ENCODE measurements at regions not wholly inside any gene's neighbourhood (a gene's known extent, or its start where the extent isn't known, plus 50 kb on each side); places are given as distances from the start of the nearest gene placed in this dataset.
A peak's percentile ranks its signal among the peaks of the same experiment; 100 is the strongest.

GRCh38 chr2:4576075-4576474 lies 872.7 kb downstream of the DCDC2C start:
- DNase-seq (ENCODE audit: low read depth in 2 of 2): no peak

DNA sequence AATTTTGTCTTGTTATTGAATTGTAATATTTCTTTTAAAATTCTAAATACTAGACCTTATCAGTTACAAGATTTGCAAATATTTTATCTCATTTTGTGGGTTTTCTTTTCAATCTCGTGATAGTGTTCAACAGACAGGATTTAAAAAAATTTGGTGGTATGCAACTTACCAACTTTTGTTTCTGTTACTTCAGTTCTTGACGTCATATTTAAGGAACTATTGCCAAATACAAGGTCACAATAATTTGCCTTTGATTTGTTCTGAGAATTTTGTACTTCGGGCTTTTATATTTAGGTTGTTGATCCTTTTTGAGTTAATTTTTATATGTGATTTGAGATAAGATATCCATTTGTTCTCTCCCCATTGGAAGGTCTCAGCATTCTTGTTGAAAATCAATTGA lies 876.6 kb downstream of the DCDC2C start:
- DNase-seq (ENCODE audit: low read depth in 2 of 2): no peak

GRCh38 chr2:4585057-4585635 lies 881.8 kb downstream of the DCDC2C start:
- no peak for DNase-seq (ENCODE audit: low read depth in 2 of 2)

- DNase-seq (ENCODE audit: low read depth in 2 of 2): no peak
These were observed 885.2 kb downstream of the DCDC2C start for GRCh38 chr2:4588606-4589005.

DNA sequence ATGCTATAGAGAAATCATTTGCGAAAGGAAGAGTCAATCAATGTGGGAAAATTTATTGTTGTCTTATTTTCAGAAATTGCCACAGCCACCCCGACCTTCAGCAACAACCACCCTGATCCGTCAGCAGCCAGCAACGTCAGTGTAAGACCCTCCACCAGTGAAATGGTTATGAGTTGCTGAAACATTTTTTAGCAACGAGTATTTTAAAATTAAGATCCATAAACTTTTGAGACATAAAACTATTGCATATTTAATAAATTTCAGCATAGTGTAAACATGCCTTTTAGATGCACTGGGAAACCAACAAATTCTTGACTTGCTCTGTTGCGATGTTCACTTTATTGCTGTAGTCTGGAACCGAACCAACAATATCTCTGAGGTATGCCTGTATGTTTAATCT lies 887.9 kb downstream of the DCDC2C start:
- DNase-seq (ENCODE audit: low read depth in 2 of 2): no peak

DNA sequence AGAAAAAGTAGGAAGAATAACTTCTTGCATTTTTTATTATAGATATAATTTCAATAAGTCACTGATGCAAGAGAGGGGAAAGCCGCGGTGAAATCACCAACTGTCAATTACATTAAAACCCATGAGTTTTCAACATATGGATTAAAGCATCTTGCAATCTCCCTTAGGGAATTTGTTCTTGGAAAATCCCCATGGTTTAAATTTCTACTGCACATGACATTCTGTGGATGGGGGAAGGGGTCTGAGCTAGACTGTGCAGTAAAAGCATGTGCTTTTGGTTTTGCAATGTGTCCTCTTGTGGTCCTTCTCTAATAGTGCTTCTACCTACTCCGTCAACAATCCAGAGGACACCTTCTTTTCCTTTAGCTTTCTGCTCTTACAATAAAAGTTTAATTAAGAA lies 894.0 kb downstream of the DCDC2C start:
- no peak for DNase-seq (ENCODE audit: low read depth in 2 of 2)

- DNase-seq (ENCODE audit: low read depth in 2 of 2): no peak
These were observed 901.4 kb downstream of the DCDC2C start for GRCh38 chr2:4604767-4605166.

DNA sequence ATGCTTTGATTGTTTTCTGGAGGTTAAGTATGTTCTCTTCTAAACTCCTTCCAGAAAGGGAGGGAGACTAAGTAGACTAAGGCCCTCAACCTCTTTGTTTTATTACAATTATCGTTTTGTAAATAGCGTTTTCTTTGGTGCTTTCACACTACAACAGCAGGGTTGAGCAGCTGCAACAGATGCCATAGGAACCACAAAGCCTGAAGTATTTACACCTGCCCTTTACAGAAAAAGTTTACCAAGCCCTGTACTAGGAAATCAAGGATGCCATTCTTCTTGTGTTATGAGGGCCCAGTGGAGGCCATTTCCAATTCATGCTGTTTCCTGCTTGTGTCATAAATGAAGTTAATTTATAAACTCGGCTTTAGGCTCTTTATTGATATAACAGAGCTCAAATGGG lies 914.8 kb downstream of the DCDC2C start:
- no peak for DNase-seq (ENCODE audit: low read depth in 2 of 2)

DNA sequence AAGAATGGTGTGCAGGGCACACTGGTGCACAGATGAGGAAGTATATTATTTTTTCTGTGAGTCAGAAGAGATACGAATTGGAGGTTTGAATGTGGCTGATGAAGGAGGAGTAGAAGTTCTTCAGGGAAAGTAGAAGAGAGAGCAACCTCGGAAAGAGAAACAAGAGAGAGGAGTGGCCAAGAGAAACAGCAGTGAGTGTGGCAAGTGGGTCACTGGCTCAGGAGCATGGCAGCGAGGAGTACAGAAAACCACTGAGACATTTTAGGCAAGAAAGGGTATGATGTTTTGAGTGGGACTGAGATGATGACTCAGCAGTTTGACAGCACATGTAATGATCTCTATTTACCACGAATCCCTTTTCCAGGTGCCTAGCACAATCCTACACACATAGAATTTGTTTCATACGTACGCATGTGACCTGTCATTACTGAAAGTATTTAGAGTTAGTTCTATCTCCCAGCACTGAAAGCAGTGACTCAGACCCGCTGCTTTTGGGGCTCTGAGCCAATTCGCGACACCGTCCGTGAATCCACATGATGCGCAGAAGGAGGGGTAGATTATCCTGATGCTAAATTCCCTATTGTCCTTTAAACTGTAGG lies 915.4 kb downstream of the DCDC2C start:
- no peak for DNase-seq (ENCODE audit: low read depth in 2 of 2)

- no peak for DNase-seq (ENCODE audit: low read depth in 2 of 2)
These were observed 925.7 kb downstream of the DCDC2C start for GRCh38 chr2:4628998-4629501.

GRCh38 chr2:4635289-4635688 lies 931.9 kb downstream of the DCDC2C start:
- DNase-seq (ENCODE audit: low read depth in 2 of 2): no peak

DNA sequence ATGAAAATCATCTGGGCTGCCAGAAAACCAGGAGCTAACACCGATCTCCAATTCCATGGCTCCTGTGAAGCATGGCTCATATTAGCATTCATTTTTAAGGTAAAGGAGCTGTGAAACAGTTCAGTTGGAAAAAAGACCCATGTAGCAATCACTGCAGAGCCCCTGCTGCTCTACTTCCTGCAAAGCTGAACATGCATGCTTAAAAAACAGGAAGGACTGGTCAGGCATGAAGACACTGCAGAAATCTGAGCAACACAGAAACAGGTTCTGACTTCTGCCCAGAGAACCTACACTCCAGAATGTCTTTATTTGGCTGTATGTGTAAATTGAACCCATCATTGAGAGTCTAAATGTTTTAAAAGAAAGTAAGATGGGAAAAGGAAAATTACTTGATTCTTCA lies 950.6 kb downstream of the DCDC2C start:
- no peak for DNase-seq (ENCODE audit: low read depth in 2 of 2)

GRCh38 chr2:4656326-4656725 lies 953.0 kb downstream of the DCDC2C start:
- DNase-seq (ENCODE audit: low read depth in 2 of 2): no peak

DNA sequence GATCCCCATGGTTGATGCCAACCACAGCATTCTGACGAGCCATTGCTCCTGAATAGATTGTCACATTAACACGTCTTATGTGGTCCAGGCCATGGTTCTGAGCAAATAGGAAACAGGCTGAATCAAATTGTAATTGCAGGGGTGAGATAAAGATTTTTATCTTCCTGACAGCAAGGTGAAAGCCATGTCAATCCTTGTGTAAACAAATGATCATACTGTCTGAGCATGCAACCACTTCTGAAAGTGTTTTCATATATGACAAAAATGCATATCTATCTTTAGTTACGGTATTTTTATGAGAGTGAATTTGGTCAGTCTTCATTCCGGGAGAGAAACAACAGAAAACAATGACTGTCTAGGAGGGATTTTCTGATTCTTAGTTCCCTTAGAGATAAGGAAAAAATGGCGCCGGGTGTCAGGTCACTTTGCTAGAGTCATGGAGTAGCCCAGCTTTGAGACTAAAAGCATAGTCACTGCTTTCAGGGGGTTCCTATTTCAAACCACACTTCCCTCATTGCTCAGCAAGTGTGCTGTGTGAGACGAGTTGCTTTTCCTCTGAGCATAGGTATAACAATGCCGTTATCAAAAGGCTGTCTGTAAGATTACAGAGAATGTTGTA lies 958.9 kb downstream of the DCDC2C start:
- no peak for DNase-seq (ENCODE audit: low read depth in 2 of 2)

DNA sequence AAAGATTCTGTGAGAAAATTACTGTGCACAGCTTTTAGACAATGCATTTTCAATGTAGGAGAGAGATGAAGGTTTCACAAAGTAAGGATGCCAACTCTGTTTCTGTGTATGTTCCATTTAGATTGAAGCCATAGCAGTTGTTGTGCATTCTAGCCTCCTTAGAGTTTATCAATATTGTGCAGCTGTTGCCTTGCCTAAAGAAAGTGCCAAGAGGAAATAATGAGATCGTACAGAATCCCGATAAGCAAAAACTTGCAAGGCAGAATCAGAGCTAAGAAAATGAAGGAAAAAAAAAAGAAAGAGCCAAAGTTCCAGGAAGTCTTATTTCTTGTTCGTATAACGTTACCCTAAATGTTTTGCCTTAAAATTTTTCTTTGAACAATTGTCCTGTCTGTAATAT lies 965.0 kb downstream of the DCDC2C start:
- no peak for DNase-seq (ENCODE audit: low read depth in 2 of 2)

DNA sequence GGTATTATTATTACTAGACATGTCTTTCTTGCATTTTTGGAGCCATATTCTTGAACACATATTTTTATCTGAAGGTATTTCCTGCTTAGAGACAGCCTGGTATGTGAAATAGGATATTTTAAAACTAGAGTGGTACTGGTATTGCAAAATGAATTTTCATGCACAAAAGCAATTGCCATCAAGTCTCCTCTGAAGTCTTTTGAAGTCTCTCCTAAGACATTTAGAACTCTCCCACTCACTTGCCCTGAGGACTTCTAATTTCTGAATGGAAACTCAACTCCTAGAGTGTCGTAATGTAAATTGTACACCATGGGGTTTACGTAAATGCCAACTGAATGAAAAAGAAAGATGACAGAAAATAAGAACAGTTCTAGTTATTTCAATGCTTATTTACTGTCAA lies 967.0 kb downstream of the DCDC2C start:
- no peak for DNase-seq (ENCODE audit: low read depth in 2 of 2)

DNA sequence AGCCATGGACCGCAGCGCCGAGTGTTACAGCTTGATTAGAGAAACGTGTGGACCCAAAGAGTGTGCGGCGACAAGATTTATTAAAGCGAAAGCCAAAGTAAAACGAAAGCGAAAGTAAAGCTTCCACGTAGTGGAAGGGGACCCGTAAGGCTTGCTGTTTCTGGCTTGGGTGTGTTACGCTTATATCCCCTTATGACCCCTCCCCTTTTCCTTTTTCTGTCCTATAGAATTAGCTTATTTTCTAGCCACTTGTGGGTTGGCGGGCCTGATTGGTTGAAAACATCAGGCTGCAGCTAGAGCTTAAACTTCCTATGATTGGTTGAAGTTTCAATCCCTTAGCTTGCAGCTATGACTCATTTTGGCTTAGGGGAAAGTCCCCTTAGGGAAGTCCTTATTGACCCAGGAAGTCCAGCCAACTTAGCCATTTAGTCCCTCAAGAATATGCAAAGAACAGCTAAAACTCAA lies 969.7 kb downstream of the DCDC2C start:
- no peak for DNase-seq (ENCODE audit: low read depth in 2 of 2)

DNA sequence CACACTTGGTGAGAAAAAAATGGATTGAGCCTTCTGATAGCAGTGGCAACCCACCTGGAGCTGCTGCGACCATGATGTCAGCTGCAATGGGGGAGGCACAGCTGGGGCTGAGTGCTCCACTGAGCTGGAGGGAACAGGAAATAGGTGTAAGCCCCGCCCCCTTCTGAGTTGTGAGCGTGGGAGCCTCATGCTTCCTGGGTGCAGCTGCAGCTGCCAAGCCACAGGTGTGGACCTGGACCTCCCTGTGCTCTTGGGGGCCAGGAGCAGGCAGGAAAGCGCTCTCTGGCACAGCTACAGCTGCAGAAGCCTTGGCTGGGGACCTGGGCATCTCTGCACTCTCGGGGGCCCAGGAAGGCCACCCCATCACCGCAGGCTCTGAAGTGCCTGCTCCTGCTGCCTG lies 970.6 kb downstream of the DCDC2C start:
- peak in 1 of 2 donors; percentile 12 for DNase-seq (ENCODE audit: low read depth in 2 of 2)

- DNase-seq (ENCODE audit: low read depth in 2 of 2): no peak
These were observed 971.9 kb downstream of the DCDC2C start for GRCh38 chr2:4675295-4675694.

DNA sequence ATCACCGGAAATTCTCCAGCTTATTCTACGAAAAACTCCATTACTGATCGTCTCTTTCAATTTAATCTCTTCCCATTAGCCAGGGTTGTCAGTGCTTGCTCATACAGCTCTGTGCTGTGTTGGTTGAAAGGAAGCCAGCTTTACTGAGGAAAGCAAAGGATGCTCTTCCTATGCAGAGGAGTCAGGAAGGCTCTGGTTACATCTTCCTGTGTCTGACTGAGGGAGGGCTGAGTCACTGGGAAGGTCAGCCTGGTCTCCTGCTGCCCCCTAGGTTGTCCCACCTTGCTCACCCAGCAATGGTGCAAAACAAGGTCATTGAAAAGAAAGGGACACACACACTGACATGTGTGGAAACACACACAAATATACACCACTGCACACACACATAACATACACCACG lies 975.6 kb downstream of the DCDC2C start:
- DNase-seq (ENCODE audit: low read depth in 2 of 2): no peak

GRCh38 chr2:4679391-4679790 lies 976.0 kb downstream of the DCDC2C start:
- no peak for DNase-seq (ENCODE audit: low read depth in 2 of 2)

DNA sequence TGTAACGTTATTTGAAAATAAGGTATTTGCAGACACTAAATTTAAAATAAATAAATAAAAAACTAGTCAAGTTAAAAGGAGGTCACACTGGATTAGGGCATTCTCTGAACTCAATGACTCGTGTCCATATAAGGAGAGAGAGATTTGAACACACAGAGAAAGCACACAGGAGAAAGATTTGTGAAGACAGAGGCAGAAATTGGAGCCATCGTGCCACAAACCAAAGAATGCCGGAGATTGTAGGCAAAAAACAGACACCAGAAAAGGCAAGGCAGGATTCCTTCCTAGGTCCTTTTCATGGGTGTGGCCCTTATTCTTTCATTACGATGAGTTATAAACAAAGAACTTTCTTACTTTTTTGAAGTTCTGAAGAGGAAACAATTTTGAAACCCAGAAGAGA lies 981.5 kb downstream of the DCDC2C start:
- no peak for DNase-seq (ENCODE audit: low read depth in 2 of 2)

GRCh38 chr2:4690913-4691312 lies 987.5 kb downstream of the DCDC2C start:
- DNase-seq (ENCODE audit: low read depth in 2 of 2): no peak
